LNCaP clone FGC (cell line): ENCODE measurements at regions not wholly inside any gene's neighbourhood (a gene's known extent, or its start where the extent isn't known, plus 50 kb on each side); places are given as distances from the start of the nearest gene placed in this dataset.
"Not testable (repeated sequence)": the region's sequence is repeated elsewhere in the genome, so short reads cannot be mapped to it uniquely, and the experiment has no call there.

Source experiments
- DNase-seq: peaks from one replicate; pipeline ENCODE4 v3.0.0-alpha.2; 2011; ENCODE audit warnings: low read depth
- H3K4me3 ChIP-seq: 2 replicates; pipeline ENCODE4 v1.5.1; 2011; ENCODE audit warnings: mild to moderate bottlenecking, low read depth, low read length, control low read depth
- TF ChIP-seq, protein P1 (sequence below): IDR thresholded peaks from 2 replicates; pipeline ENCODE4 v1.5.1; 2012; ENCODE audit warnings: mild to moderate bottlenecking; ENCODE audit not compliant: control insufficient read depth, insufficient read depth; ENCODE audit errors: extremely low read depth

DNA sequence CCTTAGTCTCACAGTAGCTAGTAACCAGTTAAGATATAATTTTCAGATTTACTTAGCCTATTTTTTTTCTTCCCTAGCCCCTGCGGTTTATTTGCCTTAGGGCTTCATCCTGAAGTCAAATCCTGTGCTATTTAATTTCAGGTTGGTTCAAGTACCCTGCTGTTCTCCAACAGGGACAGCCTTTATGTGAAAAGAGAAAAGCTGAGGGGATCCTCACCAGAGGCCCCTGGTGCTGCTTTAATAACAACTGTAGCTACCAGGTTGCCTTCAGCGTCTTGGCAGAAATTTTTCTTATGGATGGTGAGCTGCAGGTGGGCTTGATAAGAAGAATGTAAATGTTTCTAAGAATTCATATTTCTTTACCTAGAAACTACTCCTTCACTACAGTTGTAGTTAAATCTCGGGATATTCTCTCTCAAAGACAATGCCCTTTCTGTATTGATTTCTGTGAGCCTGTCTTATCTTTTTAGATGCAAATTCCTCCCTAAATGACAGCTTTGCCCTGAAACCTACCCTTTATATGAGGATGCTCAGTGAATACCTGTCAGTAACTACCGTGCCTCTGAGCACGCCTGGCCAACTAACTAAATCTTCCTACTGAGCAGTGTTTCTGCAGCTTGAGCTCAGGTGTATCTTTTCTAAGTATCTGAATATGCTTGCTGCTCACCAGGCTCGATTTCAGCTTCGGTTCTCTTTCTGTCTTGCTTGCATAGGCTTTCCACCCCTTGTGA lies 320.5 kb downstream of the MMUT start:
- TF ChIP-seq, protein P1, sequence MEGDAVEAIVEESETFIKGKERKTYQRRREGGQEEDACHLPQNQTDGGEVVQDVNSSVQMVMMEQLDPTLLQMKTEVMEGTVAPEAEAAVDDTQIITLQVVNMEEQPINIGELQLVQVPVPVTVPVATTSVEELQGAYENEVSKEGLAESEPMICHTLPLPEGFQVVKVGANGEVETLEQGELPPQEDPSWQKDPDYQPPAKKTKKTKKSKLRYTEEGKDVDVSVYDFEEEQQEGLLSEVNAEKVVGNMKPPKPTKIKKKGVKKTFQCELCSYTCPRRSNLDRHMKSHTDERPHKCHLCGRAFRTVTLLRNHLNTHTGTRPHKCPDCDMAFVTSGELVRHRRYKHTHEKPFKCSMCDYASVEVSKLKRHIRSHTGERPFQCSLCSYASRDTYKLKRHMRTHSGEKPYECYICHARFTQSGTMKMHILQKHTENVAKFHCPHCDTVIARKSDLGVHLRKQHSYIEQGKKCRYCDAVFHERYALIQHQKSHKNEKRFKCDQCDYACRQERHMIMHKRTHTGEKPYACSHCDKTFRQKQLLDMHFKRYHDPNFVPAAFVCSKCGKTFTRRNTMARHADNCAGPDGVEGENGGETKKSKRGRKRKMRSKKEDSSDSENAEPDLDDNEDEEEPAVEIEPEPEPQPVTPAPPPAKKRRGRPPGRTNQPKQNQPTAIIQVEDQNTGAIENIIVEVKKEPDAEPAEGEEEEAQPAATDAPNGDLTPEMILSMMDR, result no peak
- no peak overlapping the region for H3K4me3 ChIP-seq
- no peak for DNase-seq

DNA sequence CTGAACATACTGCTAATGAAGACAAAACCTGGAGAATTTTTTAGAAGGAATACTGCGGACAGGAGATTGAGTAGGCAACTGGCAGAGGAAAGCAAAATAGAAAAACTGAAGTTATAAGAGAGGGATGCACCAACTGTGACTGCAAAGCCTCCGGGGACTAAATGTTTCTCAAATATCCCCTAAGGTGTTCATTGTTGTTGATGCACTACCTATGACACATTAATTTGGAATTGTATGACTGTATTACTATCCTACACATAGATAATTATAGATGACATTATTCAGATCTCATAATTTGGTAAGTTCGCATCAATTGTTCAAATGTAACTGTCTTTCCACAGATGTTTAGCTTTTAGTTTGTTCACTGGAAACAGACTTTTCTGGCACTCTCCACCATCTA lies 341.1 kb downstream of the MMUT start:
- TF ChIP-seq, protein P1, result no peak

DNA sequence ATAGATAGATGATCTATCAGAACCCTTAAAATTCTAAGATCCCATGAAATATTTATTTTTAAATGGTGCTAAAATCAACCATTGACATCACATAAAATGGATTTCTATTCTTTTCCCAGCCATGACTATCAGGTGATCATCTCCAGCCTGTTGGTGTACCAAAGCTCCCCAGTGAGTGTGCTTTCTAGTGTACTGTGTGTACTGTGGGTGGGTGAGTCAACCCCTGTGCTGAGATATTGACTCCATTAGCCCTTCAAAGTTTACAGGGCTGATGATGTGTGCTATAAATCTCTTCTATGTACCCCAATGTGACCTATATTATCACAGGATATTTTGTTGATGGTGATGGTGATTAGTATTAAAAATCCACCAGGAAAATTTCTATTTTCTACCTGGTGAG lies 344.6 kb downstream of the MMUT start:
- TF ChIP-seq, protein P1, result no peak
- DNase-seq, result no peak
- no peak overlapping the region for H3K4me3 ChIP-seq

More for the DNA sequence above, 341.1 kb downstream of the MMUT start:
- H3K4me3 ChIP-seq, result no peak overlapping the region
- no peak for DNase-seq

DNA sequence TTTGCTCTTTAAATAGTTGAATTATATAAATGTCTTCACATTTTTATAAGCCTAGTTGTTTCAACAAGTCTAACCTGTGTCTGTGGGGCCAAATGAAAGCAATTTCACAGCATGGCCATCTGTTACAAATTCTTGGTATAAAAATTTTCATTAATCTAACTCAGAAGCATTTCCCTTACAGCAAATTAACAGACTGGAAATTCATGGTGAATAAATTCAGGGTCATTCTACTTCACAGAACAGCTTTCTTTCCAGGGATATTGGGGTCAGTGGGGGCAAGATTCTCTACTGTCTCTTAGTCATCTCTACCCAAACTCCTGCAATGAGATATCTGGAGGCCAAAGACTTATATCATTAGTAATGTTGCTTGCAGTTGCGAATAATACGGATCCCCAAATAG lies 352.1 kb downstream of the MMUT start:
- no peak overlapping the region for H3K4me3 ChIP-seq
- no peak for DNase-seq
- TF ChIP-seq, protein P1, result no peak

DNA sequence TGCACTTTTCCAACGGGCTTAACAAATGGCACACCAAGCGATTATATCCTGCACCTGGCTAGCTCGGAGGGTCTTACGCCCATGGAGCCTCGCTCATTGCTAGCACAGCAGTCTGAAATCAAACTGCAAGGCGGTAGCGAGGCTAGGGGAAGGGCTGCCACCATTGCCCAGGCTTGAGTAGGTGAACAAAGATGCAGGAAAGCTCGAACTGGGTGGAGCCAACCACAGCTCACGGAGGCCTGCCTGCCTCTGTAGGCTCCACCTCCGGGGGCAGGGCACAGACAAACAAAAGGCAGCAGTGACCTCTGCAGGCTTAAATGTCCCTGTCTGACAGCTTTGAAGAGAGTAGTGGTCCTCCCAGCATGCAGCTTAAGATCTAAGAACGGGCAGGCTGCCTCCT lies 365.4 kb downstream of the MMUT start:
- not testable (repeated sequence) for DNase-seq, H3K4me3 ChIP-seq

DNA sequence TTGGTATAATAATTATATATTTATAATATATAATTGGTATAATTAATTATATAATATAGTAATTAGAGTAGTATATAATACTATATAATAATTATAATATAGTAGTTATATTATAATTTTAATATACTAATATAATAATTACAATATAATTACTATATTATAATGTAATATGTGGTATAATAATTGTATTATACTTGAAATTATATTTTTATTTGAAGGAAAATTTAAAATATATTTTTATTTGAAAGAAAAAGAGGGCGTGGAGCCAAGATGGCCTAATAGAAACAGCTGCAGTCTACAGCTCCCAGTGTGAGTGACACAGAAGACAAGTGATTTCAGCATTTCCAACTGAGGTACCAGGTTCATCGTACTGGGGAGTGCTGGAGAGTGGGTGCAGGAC lies 365.9 kb downstream of the MMUT start:
- no peak for DNase-seq
- TF ChIP-seq, protein P1, result no peak
- no peak overlapping the region for H3K4me3 ChIP-seq

DNA sequence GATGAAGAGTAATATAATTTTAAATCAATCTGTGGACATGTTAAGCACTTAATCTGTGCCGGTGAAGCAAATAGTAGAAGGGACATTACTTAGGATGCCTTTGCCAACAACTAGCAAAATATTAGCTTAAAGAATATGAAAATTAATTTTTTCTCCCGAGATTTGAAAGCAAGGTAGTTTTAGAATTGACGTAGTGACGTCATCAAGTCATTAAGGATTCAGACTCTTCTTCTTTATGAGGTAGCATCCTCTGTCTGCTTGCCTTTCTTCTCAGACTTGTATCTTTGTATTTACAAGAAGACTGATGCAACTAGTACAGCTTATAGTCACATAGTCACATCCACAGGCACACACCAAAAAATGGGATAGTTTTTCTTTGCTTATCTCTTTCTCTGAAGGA lies 374.4 kb downstream of the MMUT start:
- TF ChIP-seq, protein P1, result no peak
- H3K4me3 ChIP-seq, result no peak overlapping the region
- no peak for DNase-seq
